Stimulated activated CD4-positive, alpha-beta T cell treated with anti-CD3 and anti-CD28 coated beads, Interleukin-15, amount 100 ng/mL, for 24 hours (primary cell): ENCODE measurements at regions not wholly inside any gene's neighbourhood (a gene's known extent, or its start where the extent isn't known, plus 50 kb on each side); places are given as distances from the start of the nearest gene placed in this dataset.
"Not testable (repeated sequence)": the region's sequence is repeated elsewhere in the genome, so short reads cannot be mapped to it uniquely, and the experiment has no call there.

Source experiments
- DNase-seq: peaks from one replicate; pipeline ENCODE4 v3.0.0-alpha.2; 2020

- no peak for DNase-seq
Measured at GRCh38 chr4:66577922-66578321, 907.6 kb upstream of the EPHA5 start.

- no peak for DNase-seq
Measured at GRCh38 chr4:66575008-66575696, 904.9 kb upstream of the EPHA5 start.

- no peak for DNase-seq
Measured at GRCh38 chr4:66574145-66574978, 904.1 kb upstream of the EPHA5 start.

GRCh38 chr4:66572949-66573348, 902.7 kb upstream of the EPHA5 start:
- no peak for DNase-seq

GRCh38 chr4:66571145-66571695, 900.9 kb upstream of the EPHA5 start:
- no peak for DNase-seq

- DNase-seq, result no peak
Measured at GRCh38 chr4:66569228-66569627, 898.9 kb upstream of the EPHA5 start.

- DNase-seq, result no peak
Measured at GRCh38 chr4:66568431-66568830, 898.1 kb upstream of the EPHA5 start.

- DNase-seq, result no peak
Measured at GRCh38 chr4:66568001-66568400, 897.7 kb upstream of the EPHA5 start.

GRCh38 chr4:66567551-66567950, 897.3 kb upstream of the EPHA5 start:
- DNase-seq, result no peak

- DNase-seq, result no peak
Measured at GRCh38 chr4:66565801-66566200, 895.5 kb upstream of the EPHA5 start.

- no peak for DNase-seq
Measured at GRCh38 chr4:66564901-66565651, 894.8 kb upstream of the EPHA5 start.

GRCh38 chr4:66562276-66562806, 892.1 kb upstream of the EPHA5 start:
- no peak for DNase-seq

GRCh38 chr4:66561465-66562053, 891.3 kb upstream of the EPHA5 start:
- not testable (repeated sequence) for DNase-seq

GRCh38 chr4:66558651-66559050, 888.4 kb upstream of the EPHA5 start:
- DNase-seq, result no peak

GRCh38 chr4:66556651-66557278, 886.5 kb upstream of the EPHA5 start:
- DNase-seq, result no peak

- no peak for DNase-seq
Measured at GRCh38 chr4:66555301-66555700, 885.0 kb upstream of the EPHA5 start.

GRCh38 chr4:66554826-66555225, 884.5 kb upstream of the EPHA5 start:
- DNase-seq, result no peak

GRCh38 chr4:66545301-66545700, 875.0 kb upstream of the EPHA5 start:
- not testable (repeated sequence) for DNase-seq

GRCh38 chr4:66544281-66544680, 874.0 kb upstream of the EPHA5 start:
- no peak for DNase-seq

- no peak for DNase-seq
Measured at GRCh38 chr4:66539745-66540144, 869.5 kb upstream of the EPHA5 start.

GRCh38 chr4:66524781-66525180, 854.5 kb upstream of the EPHA5 start:
- DNase-seq, result no peak

GRCh38 chr4:66522244-66522643, 852.0 kb upstream of the EPHA5 start:
- DNase-seq, result no peak
